Ovary (tissue), 3 donors: ENCODE measurements at regions not wholly inside any gene's neighbourhood (a gene's known extent, or its start where the extent isn't known, plus 50 kb on each side); places are given as distances from the start of the nearest gene placed in this dataset.

Experiments used
- EP300 ChIP-seq: sonication (generic); formaldehyde crosslinking; IDR thresholded peaks from one replicate; pipeline ENCODE4 v1.6.1; 2017; ENCODE audit warnings: antibody characterized with exemption
- TF ChIP-seq, protein P1 (sequence below), 3 donors: fragments of 450-650 bp in 2 of 3; fragments of 200-600 bp in 1 of 3; IDR thresholded peaks; one replicate each; pipeline versions ENCODE4 v1.5.1 to v1.8.0; 2016 to 2022; ENCODE audit warnings: antibody characterized with exemption in 3 of 3, mild to moderate bottlenecking in 1 of 3
- donor health status: DM: no; HTN: no; CAD: no.

DNA sequence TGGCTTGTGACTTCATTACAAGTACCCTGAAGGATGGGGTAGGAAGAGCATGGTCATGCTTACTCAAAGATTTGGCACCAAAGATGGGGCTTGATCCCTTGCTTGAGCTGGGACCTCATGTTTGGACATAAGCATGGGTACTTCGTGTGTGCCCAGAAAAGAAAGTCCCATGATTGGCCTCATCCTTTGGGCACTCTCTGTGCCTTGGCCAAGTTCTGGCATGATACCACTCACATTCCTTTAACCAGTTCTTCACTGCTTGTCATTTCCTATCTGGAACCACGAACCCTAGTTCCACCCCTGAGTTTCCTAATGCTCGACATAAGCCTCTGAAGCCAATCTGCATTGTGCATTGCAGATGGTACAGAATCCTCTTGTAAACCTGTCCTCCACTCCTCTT lies 107.0 kb downstream of the NAV1 start:
- TF ChIP-seq, protein P1, sequence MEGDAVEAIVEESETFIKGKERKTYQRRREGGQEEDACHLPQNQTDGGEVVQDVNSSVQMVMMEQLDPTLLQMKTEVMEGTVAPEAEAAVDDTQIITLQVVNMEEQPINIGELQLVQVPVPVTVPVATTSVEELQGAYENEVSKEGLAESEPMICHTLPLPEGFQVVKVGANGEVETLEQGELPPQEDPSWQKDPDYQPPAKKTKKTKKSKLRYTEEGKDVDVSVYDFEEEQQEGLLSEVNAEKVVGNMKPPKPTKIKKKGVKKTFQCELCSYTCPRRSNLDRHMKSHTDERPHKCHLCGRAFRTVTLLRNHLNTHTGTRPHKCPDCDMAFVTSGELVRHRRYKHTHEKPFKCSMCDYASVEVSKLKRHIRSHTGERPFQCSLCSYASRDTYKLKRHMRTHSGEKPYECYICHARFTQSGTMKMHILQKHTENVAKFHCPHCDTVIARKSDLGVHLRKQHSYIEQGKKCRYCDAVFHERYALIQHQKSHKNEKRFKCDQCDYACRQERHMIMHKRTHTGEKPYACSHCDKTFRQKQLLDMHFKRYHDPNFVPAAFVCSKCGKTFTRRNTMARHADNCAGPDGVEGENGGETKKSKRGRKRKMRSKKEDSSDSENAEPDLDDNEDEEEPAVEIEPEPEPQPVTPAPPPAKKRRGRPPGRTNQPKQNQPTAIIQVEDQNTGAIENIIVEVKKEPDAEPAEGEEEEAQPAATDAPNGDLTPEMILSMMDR (IDR thresholded peaks at IDR 0.05) = no peak
- TF ChIP-seq EP300 = no peak
